SK-N-SH (cell line): ENCODE measurements at regions not wholly inside any gene's neighbourhood (a gene's known extent, or its start where the extent isn't known, plus 50 kb on each side); places are given as distances from the start of the nearest gene placed in this dataset.

Source experiments
- ELF1 ChIP-seq: IDR thresholded peaks from 2 replicates; pipeline ENCODE4 v1.4.0; 2012
- EP300 ChIP-seq, 2 experiments: IDR thresholded peaks; 2 replicates each; pipeline versions ENCODE4 v1.4.0 to v1.6.1; 2012; ENCODE audit warnings: borderline replicate concordance in 1 of 2, low read depth in 1 of 2, low read length in 1 of 2
- GABPA ChIP-seq: IDR thresholded peaks from 2 replicates; pipeline ENCODE4 v1.4.0; 2012; ENCODE audit warnings: low read depth, mild to moderate bottlenecking
- MAX ChIP-seq: IDR thresholded peaks from 2 replicates; pipeline ENCODE4 v1.4.0; 2012; ENCODE audit warnings: low read depth
- MEF2A ChIP-seq: IDR thresholded peaks from 2 replicates; pipeline ENCODE4 v1.4.0; 2012; ENCODE audit warnings: low read depth, borderline replicate concordance
- RAD21 ChIP-seq: IDR thresholded peaks from 2 replicates; pipeline ENCODE4 v1.6.1; 2012; ENCODE audit warnings: mild to moderate bottlenecking, low read length
- RXRA ChIP-seq: IDR thresholded peaks from 2 replicates; pipeline ENCODE4 v1.4.0; 2012; ENCODE audit warnings: low read depth, mild to moderate bottlenecking, borderline replicate concordance
- TEAD4 ChIP-seq: IDR thresholded peaks from 2 replicates; pipeline ENCODE4 v1.4.0; 2012; ENCODE audit warnings: mild to moderate bottlenecking, borderline replicate concordance; ENCODE audit not compliant: insufficient read depth
- YY1 ChIP-seq: IDR thresholded peaks from 2 replicates; pipeline ENCODE4 v1.4.0; 2012; ENCODE audit warnings: low read depth, mild to moderate bottlenecking
- ZBTB33 ChIP-seq: IDR thresholded peaks from 2 replicates; pipeline ENCODE4 v1.4.0; 2012; ENCODE audit warnings: low read depth, borderline replicate concordance
- TF ChIP-seq, protein P1 (sequence below): fragments of 200-600 bp; sonication (generic); IDR thresholded peaks from 2 replicates; pipeline ENCODE4 v1.6.1; 2017; ENCODE audit warnings: antibody characterized with exemption, mild to moderate bottlenecking, moderate library complexity

- TF ChIP-seq ZBTB33, result no peak
- TF ChIP-seq, protein P1, sequence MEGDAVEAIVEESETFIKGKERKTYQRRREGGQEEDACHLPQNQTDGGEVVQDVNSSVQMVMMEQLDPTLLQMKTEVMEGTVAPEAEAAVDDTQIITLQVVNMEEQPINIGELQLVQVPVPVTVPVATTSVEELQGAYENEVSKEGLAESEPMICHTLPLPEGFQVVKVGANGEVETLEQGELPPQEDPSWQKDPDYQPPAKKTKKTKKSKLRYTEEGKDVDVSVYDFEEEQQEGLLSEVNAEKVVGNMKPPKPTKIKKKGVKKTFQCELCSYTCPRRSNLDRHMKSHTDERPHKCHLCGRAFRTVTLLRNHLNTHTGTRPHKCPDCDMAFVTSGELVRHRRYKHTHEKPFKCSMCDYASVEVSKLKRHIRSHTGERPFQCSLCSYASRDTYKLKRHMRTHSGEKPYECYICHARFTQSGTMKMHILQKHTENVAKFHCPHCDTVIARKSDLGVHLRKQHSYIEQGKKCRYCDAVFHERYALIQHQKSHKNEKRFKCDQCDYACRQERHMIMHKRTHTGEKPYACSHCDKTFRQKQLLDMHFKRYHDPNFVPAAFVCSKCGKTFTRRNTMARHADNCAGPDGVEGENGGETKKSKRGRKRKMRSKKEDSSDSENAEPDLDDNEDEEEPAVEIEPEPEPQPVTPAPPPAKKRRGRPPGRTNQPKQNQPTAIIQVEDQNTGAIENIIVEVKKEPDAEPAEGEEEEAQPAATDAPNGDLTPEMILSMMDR, result no peak
- TF ChIP-seq RAD21, result no peak
- no peak for TF ChIP-seq ELF1
- no peak for TF ChIP-seq MAX
- no peak for TF ChIP-seq TEAD4
- TF ChIP-seq EP300 (IDR thresholded peaks at IDR 0.05; ENCODE audit: borderline replicate concordance in 1 of 2, low read depth in 1 of 2, low read length in 1 of 2), result no peak
- no peak for TF ChIP-seq YY1
- no peak for TF ChIP-seq RXRA
- no peak for TF ChIP-seq GABPA
- TF ChIP-seq MEF2A, result no peak
Measured at GRCh38 chr12:127531542-127531941, 735.4 kb upstream of the TMEM132C start.
